Astrocyte (in vitro differentiated cells and primary cell): ENCODE measurements at regions not wholly inside any gene's neighbourhood (a gene's known extent, or its start where the extent isn't known, plus 50 kb on each side); places are given as distances from the start of the nearest gene placed in this dataset.

Source experiments
- CTCF ChIP-seq: IDR thresholded peaks from 2 replicates; pipeline ENCODE4 v1.5.1; 2011; ENCODE audit warnings: low read depth, mild to moderate bottlenecking, inconsistent platforms, low read length, moderate library complexity; ENCODE audit not compliant: insufficient read depth
- EZH2 ChIP-seq: IDR thresholded peaks from 2 replicates; pipeline ENCODE4 v1.6.1; 2012; ENCODE audit warnings: mild to moderate bottlenecking, low read length, inconsistent platforms; ENCODE audit not compliant: insufficient read depth

- TF ChIP-seq EZH2 (no peak), CTCF (no peak)
Observed at GRCh38 chr5:102139029-102139428, 157.1 kb downstream of the SLCO4C1 start.
